Cardiac muscle cell (in vitro differentiated cells and primary cell): ENCODE measurements at regions not wholly inside any gene's neighbourhood (a gene's known extent, or its start where the extent isn't known, plus 50 kb on each side); places are given as distances from the start of the nearest gene placed in this dataset.

ENCODE experiments used
- DNase-seq, 2 donors: peaks; one replicate each; pipeline versions ENCODE4 v3.0.0 to v3.0.0-alpha.2; 2010 to 2017; ENCODE audit warnings: low read depth in 1 of 2, low spot score in 1 of 2
- H3K27ac ChIP-seq: fragments of 200-600 bp; sonication (generic); 2 replicates; pipeline ENCODE4 v1.5.1; 2016
- H3K27me3 ChIP-seq: fragments of 200-600 bp; sonication (generic); 2 replicates; pipeline ENCODE4 v1.6.0; 2016; ENCODE audit warnings: control low read depth
- H3K36me3 ChIP-seq: fragments of 200-600 bp; sonication (generic); 2 replicates; pipeline ENCODE4 v1.5.1; 2016; ENCODE audit warnings: control low read depth
- H3K4me1 ChIP-seq: fragments of 200-600 bp; sonication (generic); 2 replicates; pipeline ENCODE4 v1.8.1; 2017; ENCODE audit warnings: low read depth, mild to moderate bottlenecking, mixed run types
- H3K4me3 ChIP-seq: fragments of 200-600 bp; sonication (generic); 2 replicates; pipeline ENCODE4 v1.5.1; 2016; ENCODE audit warnings: mild to moderate bottlenecking
- H3K9me3 ChIP-seq: fragments of 200-600 bp; sonication (generic); 2 replicates; pipeline ENCODE4 v1.5.1; 2017; ENCODE audit warnings: low read depth, mild to moderate bottlenecking, control low read depth
- CTCF ChIP-seq: IDR thresholded peaks from 2 replicates; pipeline ENCODE4 v1.5.1; 2012; ENCODE audit warnings: low read depth, mild to moderate bottlenecking, low read length

GRCh38 chr14:97155814-97156213 is 358.6 kb downstream of the VRK1 start:
- DNase-seq, result no peak
- no peak overlapping the region for H3K27ac ChIP-seq
- H3K4me3 ChIP-seq, result no peak overlapping the region
- no peaks in the 10 kb centered on the region for H3K9me3 ChIP-seq
- peaks cover 8% of the 10 kb centered on the region for H3K27me3 ChIP-seq
- H3K4me1 ChIP-seq, result no peaks in the 10 kb centered on the region
- no peaks in the 10 kb centered on the region for H3K36me3 ChIP-seq
- TF ChIP-seq CTCF, result no peak

- DNase-seq, result no peak
Observed at GRCh38 chr14:97156705-97157104, 359.5 kb downstream of the VRK1 start.

GRCh38 chr14:97158102-97158501 is 360.9 kb downstream of the VRK1 start:
- Histone ChIP-seq H3K4me3 (no peak overlapping the region), H3K9me3 (no peaks in the 10 kb centered on the region), H3K27me3 (peaks cover 8% of the 10 kb centered on the region), H3K36me3 (no peaks in the 10 kb centered on the region), H3K4me1 (no peaks in the 10 kb centered on the region), H3K27ac (no peak overlapping the region)
- no peak for TF ChIP-seq CTCF
- DNase-seq, result no peak

More at GRCh38 chr14:97156705-97157104, 359.5 kb downstream of the VRK1 start:
- H3K9me3 ChIP-seq, result no peaks in the 10 kb centered on the region
- no peak for TF ChIP-seq CTCF
- H3K4me1 ChIP-seq, result no peaks in the 10 kb centered on the region
- H3K4me3 ChIP-seq, result no peak overlapping the region
- H3K27ac ChIP-seq, result no peak overlapping the region
- H3K27me3 ChIP-seq, result peaks cover 8% of the 10 kb centered on the region
- H3K36me3 ChIP-seq, result no peaks in the 10 kb centered on the region

- peaks cover 8% of the 10 kb centered on the region for H3K27me3 ChIP-seq
- H3K4me3 ChIP-seq, result no peak overlapping the region
- DNase-seq, result no peak
- no peak overlapping the region for H3K27ac ChIP-seq
- H3K9me3 ChIP-seq, result no peaks in the 10 kb centered on the region
- no peaks in the 10 kb centered on the region for H3K36me3 ChIP-seq
- H3K4me1 ChIP-seq, result no peaks in the 10 kb centered on the region
- no peak for TF ChIP-seq CTCF
Observed at GRCh38 chr14:97159124-97159523, 361.9 kb downstream of the VRK1 start.

GRCh38 chr14:97162621-97163020 is 365.4 kb downstream of the VRK1 start:
- no peaks in the 10 kb centered on the region for H3K36me3 ChIP-seq
- no peaks in the 10 kb centered on the region for H3K4me1 ChIP-seq
- H3K9me3 ChIP-seq, result no peaks in the 10 kb centered on the region
- H3K27me3 ChIP-seq, result no peaks in the 10 kb centered on the region
- H3K27ac ChIP-seq, result no peak overlapping the region
- no peak for TF ChIP-seq CTCF
- no peak overlapping the region for H3K4me3 ChIP-seq
- no peak for DNase-seq

- no peaks in the 10 kb centered on the region for H3K27me3 ChIP-seq
- no peak for DNase-seq
- H3K36me3 ChIP-seq, result no peaks in the 10 kb centered on the region
- no peak overlapping the region for H3K4me3 ChIP-seq
- no peak overlapping the region for H3K27ac ChIP-seq
- no peaks in the 10 kb centered on the region for H3K4me1 ChIP-seq
- no peaks in the 10 kb centered on the region for H3K9me3 ChIP-seq
- no peak for TF ChIP-seq CTCF
Observed at GRCh38 chr14:97164021-97164420, 366.8 kb downstream of the VRK1 start.
